ENCODE measurements at regions not wholly inside any gene's neighbourhood (a gene's known extent, or its start where the extent isn't known, plus 50 kb on each side); places are given as distances from the start of the nearest gene placed in this dataset.

DNA sequence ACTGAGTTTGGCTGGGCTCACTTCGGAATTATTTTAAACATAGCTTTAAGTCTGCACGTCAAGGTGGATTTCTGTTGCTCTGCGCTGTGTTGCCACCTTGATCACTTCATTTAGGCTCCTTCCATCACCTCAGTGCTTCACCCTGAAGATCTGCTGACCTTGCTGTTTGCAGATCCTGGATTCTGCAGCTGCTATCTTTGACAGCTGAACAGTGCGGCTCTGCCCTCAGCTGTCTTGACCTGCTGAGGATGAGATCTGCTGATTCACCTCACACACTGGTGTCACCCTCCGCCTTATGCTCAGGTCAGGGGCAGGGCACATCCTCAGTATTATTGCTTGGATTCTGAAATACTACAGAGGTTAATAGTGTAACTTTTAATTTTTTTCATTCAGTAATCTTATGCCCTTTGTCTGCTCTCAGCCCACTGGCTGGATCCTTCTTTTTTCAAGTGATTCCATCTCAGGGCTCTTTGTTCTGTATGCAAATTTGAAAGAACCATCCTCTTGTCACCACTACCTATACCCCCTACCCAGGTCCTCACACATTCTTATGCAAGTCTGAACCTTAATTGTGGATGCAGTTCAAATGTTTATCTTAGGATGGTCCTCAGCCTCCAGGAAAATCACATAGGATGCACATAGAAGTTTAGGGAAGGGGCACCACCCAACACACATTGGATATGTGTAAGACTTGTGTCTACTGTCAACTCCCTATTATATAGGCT is 364.0 kb downstream of the OLFM3 start:
- no peak for TF ChIP-seq EZH2phosphoT487 (IDR thresholded peaks at IDR 0.05; ENCODE audit: borderline replicate concordance, low read length)
- TF ChIP-seq, protein P1, sequence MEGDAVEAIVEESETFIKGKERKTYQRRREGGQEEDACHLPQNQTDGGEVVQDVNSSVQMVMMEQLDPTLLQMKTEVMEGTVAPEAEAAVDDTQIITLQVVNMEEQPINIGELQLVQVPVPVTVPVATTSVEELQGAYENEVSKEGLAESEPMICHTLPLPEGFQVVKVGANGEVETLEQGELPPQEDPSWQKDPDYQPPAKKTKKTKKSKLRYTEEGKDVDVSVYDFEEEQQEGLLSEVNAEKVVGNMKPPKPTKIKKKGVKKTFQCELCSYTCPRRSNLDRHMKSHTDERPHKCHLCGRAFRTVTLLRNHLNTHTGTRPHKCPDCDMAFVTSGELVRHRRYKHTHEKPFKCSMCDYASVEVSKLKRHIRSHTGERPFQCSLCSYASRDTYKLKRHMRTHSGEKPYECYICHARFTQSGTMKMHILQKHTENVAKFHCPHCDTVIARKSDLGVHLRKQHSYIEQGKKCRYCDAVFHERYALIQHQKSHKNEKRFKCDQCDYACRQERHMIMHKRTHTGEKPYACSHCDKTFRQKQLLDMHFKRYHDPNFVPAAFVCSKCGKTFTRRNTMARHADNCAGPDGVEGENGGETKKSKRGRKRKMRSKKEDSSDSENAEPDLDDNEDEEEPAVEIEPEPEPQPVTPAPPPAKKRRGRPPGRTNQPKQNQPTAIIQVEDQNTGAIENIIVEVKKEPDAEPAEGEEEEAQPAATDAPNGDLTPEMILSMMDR (IDR thresholded peaks at IDR 0.05; ENCODE audit: low read depth, low read length, poor library complexity, severe bottlenecking): no peak
- no peak overlapping the region for H3K27ac ChIP-seq (ENCODE audit: low read depth, low read length)
- no peak overlapping the region for H3K4me3 ChIP-seq (ENCODE audit: low read length)
- H3K79me2 ChIP-seq (ENCODE audit: control insufficient read depth, low read length): no peaks in the 10 kb centered on the region
- no peaks in the 10 kb centered on the region for H3K27me3 ChIP-seq (ENCODE audit: control insufficient read depth, low read length)
- H3K4me2 ChIP-seq (ENCODE audit: low read length): no peak overlapping the region
- no peaks in the 10 kb centered on the region for H3K9me2 ChIP-seq (replicated peaks; ENCODE audit: control insufficient read depth, low read length)
- H4K20me1 ChIP-seq (ENCODE audit: control insufficient read depth, insufficient read depth, low read depth, low read length): no peaks in the 10 kb centered on the region
- no peaks in the 10 kb centered on the region for H3K36me3 ChIP-seq (ENCODE audit: control insufficient read depth, low read length)
- no peaks in the 10 kb centered on the region for H3K4me1 ChIP-seq (ENCODE audit: control insufficient read depth, low read length)
- no peaks in the 10 kb centered on the region for H3F3A ChIP-seq (ENCODE audit: control insufficient read depth, insufficient read depth)
- H3K9me3 ChIP-seq (ENCODE audit: control insufficient read depth, insufficient read depth, low read length): no peaks in the 10 kb centered on the region

DNA sequence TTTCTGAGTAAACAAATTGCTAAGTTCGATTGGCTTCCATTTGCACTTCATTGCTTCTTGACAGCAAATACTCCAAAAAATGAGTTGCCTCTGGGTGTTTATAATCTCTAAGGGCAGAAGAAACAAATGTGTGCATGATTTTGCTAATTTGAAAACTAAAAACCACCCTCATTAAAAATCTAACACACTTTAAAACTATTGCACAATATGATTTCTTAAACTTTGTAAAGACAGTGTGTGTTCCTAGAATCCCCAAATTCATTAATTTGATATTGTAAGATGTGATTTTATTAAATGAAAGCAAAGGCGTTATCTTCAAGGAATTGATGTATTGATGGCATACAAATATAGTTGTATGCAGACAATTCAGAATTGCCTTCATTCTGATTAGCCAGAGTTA is 350.9 kb downstream of the OLFM3 start:
- Histone ChIP-seq H3F3A (ENCODE audit: control insufficient read depth, insufficient read depth) (no peaks in the 10 kb centered on the region), H3K79me2 (ENCODE audit: control insufficient read depth, low read length) (no peaks in the 10 kb centered on the region), H3K9me2 (replicated peaks; ENCODE audit: control insufficient read depth, low read length) (no peaks in the 10 kb centered on the region), H3K27ac (ENCODE audit: low read depth, low read length) (no peak overlapping the region), H3K36me3 (ENCODE audit: control insufficient read depth, low read length) (no peaks in the 10 kb centered on the region), H3K4me2 (ENCODE audit: low read length) (no peak overlapping the region), H3K4me3 (ENCODE audit: low read length) (no peak overlapping the region), H4K20me1 (ENCODE audit: control insufficient read depth, insufficient read depth, low read depth, low read length) (no peaks in the 10 kb centered on the region), H3K9me3 (ENCODE audit: control insufficient read depth, insufficient read depth, low read length) (no peaks in the 10 kb centered on the region), H3K4me1 (ENCODE audit: control insufficient read depth, low read length) (no peaks in the 10 kb centered on the region), H3K27me3 (ENCODE audit: control insufficient read depth, low read length) (no peaks in the 10 kb centered on the region)
- TF ChIP-seq, protein P1 (IDR thresholded peaks at IDR 0.05; ENCODE audit: low read depth, low read length, poor library complexity, severe bottlenecking): no peak
- no peak for TF ChIP-seq EZH2phosphoT487 (IDR thresholded peaks at IDR 0.05; ENCODE audit: borderline replicate concordance, low read length)

DNA sequence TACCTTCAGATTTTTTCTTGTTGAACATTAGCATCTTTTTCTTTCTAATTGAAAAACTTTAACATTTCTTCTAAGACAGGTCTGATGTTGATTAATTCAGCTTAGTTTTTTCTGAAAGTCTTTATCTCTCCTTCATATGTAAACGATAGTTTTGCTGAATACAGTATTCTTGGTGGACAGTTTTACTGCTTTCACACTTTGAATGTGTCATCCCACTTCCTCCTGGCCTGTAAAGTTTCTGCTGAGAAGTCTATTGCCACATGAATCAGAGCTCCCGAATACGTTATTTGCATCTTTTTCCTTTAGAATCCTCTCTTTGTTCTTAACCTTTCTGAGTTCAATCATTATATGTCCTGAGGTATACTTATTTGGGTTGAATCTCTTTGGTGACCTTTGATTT is 344.2 kb downstream of the OLFM3 start:
- H3K36me3 ChIP-seq (ENCODE audit: control insufficient read depth, low read length): no peaks in the 10 kb centered on the region
- TF ChIP-seq, protein P1 (IDR thresholded peaks at IDR 0.05; ENCODE audit: low read depth, low read length, poor library complexity, severe bottlenecking): no peak
- TF ChIP-seq EZH2phosphoT487 (IDR thresholded peaks at IDR 0.05; ENCODE audit: borderline replicate concordance, low read length): no peak
- no peaks in the 10 kb centered on the region for H3K9me2 ChIP-seq (replicated peaks; ENCODE audit: control insufficient read depth, low read length)
- no peaks in the 10 kb centered on the region for H3K4me1 ChIP-seq (ENCODE audit: control insufficient read depth, low read length)
- H3K9me3 ChIP-seq (ENCODE audit: control insufficient read depth, insufficient read depth, low read length): no peaks in the 10 kb centered on the region
- no peaks in the 10 kb centered on the region for H3F3A ChIP-seq (ENCODE audit: control insufficient read depth, insufficient read depth)
- no peak overlapping the region for H3K4me3 ChIP-seq (ENCODE audit: low read length)
- H3K79me2 ChIP-seq (ENCODE audit: control insufficient read depth, low read length): no peaks in the 10 kb centered on the region
- H3K4me2 ChIP-seq (ENCODE audit: low read length): no peak overlapping the region
- H4K20me1 ChIP-seq (ENCODE audit: control insufficient read depth, insufficient read depth, low read depth, low read length): no peaks in the 10 kb centered on the region
- H3K27ac ChIP-seq (ENCODE audit: low read depth, low read length): no peak overlapping the region
- H3K27me3 ChIP-seq (ENCODE audit: control insufficient read depth, low read length): no peaks in the 10 kb centered on the region

Measured in DOHH2 (cell line).